ENCODE measurements at regions not wholly inside any gene's neighbourhood (a gene's known extent, or its start where the extent isn't known, plus 50 kb on each side); places are given as distances from the start of the nearest gene placed in this dataset.

GRCh38 chr19:31160336-31160926 is 188.8 kb downstream of the TSHZ3 start:
- H3K4me3 ChIP-seq (ENCODE audit: extremely low read depth in 1 of 4, insufficient read depth in 2 of 4, low read depth in 3 of 4, low read length in 4 of 4) = no peak overlapping the region
- H3K18ac ChIP-seq (ENCODE audit: extremely low read depth, low read length) = no peak overlapping the region
- H4K8ac ChIP-seq (ENCODE audit: extremely low read depth, insufficient read depth, low read length) = no peak overlapping the region
- H4K5ac ChIP-seq (ENCODE audit: insufficient read length, low read depth, low read length) = no peak overlapping the region
- ChIA-PET POLR2A (ENCODE audit: partially characterized antibody) (no interaction called here), CTCF (ENCODE audit: partially characterized antibody) (interaction anchor here (1.3 kb wide), 1 partner anchor 449 kb away, joined by 3 read pairs; no protein-coding TSS in a partner anchor)
- FAIRE-seq = no peak
- H2AFZ ChIP-seq (ENCODE audit: low read length) = no peak overlapping the region
- peaks cover 0 to 2% of the 10 kb centered on the region in 2 experiments for H4K20me1 ChIP-seq (replicated peaks in 1 of 2; ENCODE audit: control insufficient read depth in 1 of 2, insufficient read depth in 2 of 2, low read length in 2 of 2)
- no peaks in the 10 kb centered on the region for H3K79me2 ChIP-seq (ENCODE audit: control insufficient read depth in 1 of 2, insufficient read depth in 2 of 2, low read length in 2 of 2)
- H3K23ac ChIP-seq (ENCODE audit: insufficient read length) = no peak overlapping the region
- no peaks in the 10 kb centered on the region for H3K4me1 ChIP-seq (replicated peaks in 1 of 4; ENCODE audit: control insufficient read depth in 3 of 4, insufficient read depth in 4 of 4, low read length in 3 of 4)
- H3K27me3 ChIP-seq (replicated peaks in 1 of 4; ENCODE audit: control insufficient read depth in 3 of 4, extremely low read depth in 1 of 4, insufficient read depth in 3 of 4, low read length in 3 of 4) = no peaks in the 10 kb centered on the region
- no peak overlapping the region for H4K91ac ChIP-seq (replicated peaks; ENCODE audit: insufficient read length, low read length)
- H3K36me3 ChIP-seq (ENCODE audit: control insufficient read depth in 2 of 4, insufficient read depth in 4 of 4, low read length in 3 of 4) = no peaks in the 10 kb centered on the region
- peaks cover 2% of the 10 kb centered on the region; the same call in 1 of the 2 replicates for H3K23me2 ChIP-seq (ENCODE audit: low read depth, low read length)
- DNase-seq (ENCODE audit: low read depth in 1 of 2, low spot score in 2 of 2) = no peak
- H3K27ac ChIP-seq (ENCODE audit: low read depth, low read length) = no peak overlapping the region
- no peaks in the 10 kb centered on the region for H3K9me3 ChIP-seq (ENCODE audit: insufficient read depth in 2 of 2, low read depth in 1 of 2, low read length in 1 of 2)
- H2BK120ac ChIP-seq (replicated peaks; ENCODE audit: low read depth, low read length) = no peak overlapping the region
- no peak overlapping the region for H2BK15ac ChIP-seq (ENCODE audit: low read length)
- 85% methylated on average over 7 of the region's 7 CpGs; no CpG with 5 or more reads in 1 of the 2 experiments for WGBS, 2 experiments (ENCODE audit: extremely low coverage in 1 of 2, insufficient coverage in 1 of 2, insufficient read length in 1 of 2, insufficient replicate concordance in 2 of 2, low coverage in 1 of 2, low lambda C conversion rate in 2 of 2, missing lambda C conversion rate in 1 of 2)
- H2AK5ac ChIP-seq (ENCODE audit: low read depth, low read length) = no peak overlapping the region
- no peak overlapping the region for H2BK20ac ChIP-seq (ENCODE audit: low read length)
- H2BK5ac ChIP-seq (ENCODE audit: low read depth, low read length) = no peak overlapping the region
- H3K9ac ChIP-seq (replicated peaks in 1 of 4; ENCODE audit: extremely low read depth in 1 of 4, low read depth in 3 of 4, low read length in 3 of 4) = no peak overlapping the region
- H3K79me1 ChIP-seq (ENCODE audit: low read depth, low read length) = no peaks in the 10 kb centered on the region
- H2BK12ac ChIP-seq (ENCODE audit: low read depth, low read length) = no peak overlapping the region; the same call in 1 of the 2 replicates
- no peak overlapping the region for H3K4me2 ChIP-seq (ENCODE audit: insufficient read depth in 1 of 2, low read depth in 2 of 2, low read length in 2 of 2)
- no peak overlapping the region for H3K56ac ChIP-seq (replicated peaks; ENCODE audit: insufficient read length, low read depth, low read length)
- H3K14ac ChIP-seq (ENCODE audit: insufficient read length) = no peak overlapping the region
- H3K4ac ChIP-seq (replicated peaks; ENCODE audit: insufficient read length, low read depth, low read length) = no peak overlapping the region
- TF ChIP-seq GTF2F1 (IDR thresholded peaks at IDR 0.05; ENCODE audit: borderline replicate concordance, low read depth, low read length) (no peak), CREB1 (IDR thresholded peaks at IDR 0.05) (no peak)
